ENCODE measurements at regions not wholly inside any gene's neighbourhood (a gene's known extent, or its start where the extent isn't known, plus 50 kb on each side); places are given as distances from the start of the nearest gene placed in this dataset.

GRCh38 chr10:88127766-88128165, 264.3 kb downstream of the PTEN start:
- no peak for TF ChIP-seq PAX5 (IDR thresholded peaks at IDR 0.05; ENCODE audit: insufficient read depth, low read length, severe bottlenecking)
- no peak for TF ChIP-seq POLR2A (IDR thresholded peaks at IDR 0.05; ENCODE audit: low read depth, low read length)
- TF ChIP-seq SPI1 (IDR thresholded peaks at IDR 0.05; ENCODE audit: low read depth, low read length) = no peak
- TF ChIP-seq POLR2AphosphoS5 (IDR thresholded peaks at IDR 0.05; ENCODE audit: low read depth, low read length) = no peak
- TF ChIP-seq POU2F2 (IDR thresholded peaks at IDR 0.05; ENCODE audit: low read depth, low read length) = no peak
- no peak for TF ChIP-seq TAF1 (IDR thresholded peaks at IDR 0.05; ENCODE audit: low read depth, low read length)
- DNase-seq (ENCODE audit: insufficient read length, low spot score) (no peak), FAIRE-seq (no peak)

DNA sequence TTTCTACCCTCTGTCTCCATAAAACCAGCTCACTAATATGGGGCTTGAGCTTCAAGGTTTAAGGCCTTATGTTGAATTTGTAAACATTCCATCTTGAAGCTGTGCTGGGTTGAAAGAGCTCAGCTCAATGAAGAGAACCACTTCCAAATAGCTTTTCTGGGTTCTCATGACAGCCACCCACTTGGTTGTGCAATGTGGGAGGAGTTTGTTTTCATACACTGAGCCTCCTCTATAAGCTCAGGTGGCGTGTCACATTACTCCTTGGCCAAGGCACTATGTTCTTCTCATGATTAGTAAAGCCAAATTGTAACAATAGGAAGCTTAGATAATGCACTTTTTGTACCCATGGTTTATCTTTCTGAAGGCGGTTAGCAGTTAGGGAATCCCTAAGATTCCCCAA, 265.6 kb downstream of the PTEN start:
- FAIRE-seq (no peak), DNase-seq (ENCODE audit: insufficient read length, low spot score) (no peak)
- TF ChIP-seq SPI1 (IDR thresholded peaks at IDR 0.05; ENCODE audit: low read depth, low read length) (no peak), TAF1 (IDR thresholded peaks at IDR 0.05; ENCODE audit: low read depth, low read length) (no peak), POLR2AphosphoS5 (IDR thresholded peaks at IDR 0.05; ENCODE audit: low read depth, low read length) (no peak), PAX5 (IDR thresholded peaks at IDR 0.05; ENCODE audit: insufficient read depth, low read length, severe bottlenecking) (no peak), POLR2A (IDR thresholded peaks at IDR 0.05; ENCODE audit: low read depth, low read length) (no peak), POU2F2 (IDR thresholded peaks at IDR 0.05; ENCODE audit: low read depth, low read length) (no peak)

- no peak for TF ChIP-seq TAF1 (IDR thresholded peaks at IDR 0.05; ENCODE audit: low read depth, low read length)
- TF ChIP-seq SPI1 (IDR thresholded peaks at IDR 0.05; ENCODE audit: low read depth, low read length) = no peak
- TF ChIP-seq POLR2AphosphoS5 (IDR thresholded peaks at IDR 0.05; ENCODE audit: low read depth, low read length) = no peak
- no peak for TF ChIP-seq POLR2A (IDR thresholded peaks at IDR 0.05; ENCODE audit: low read depth, low read length)
- TF ChIP-seq POU2F2 (IDR thresholded peaks at IDR 0.05; ENCODE audit: low read depth, low read length) = no peak
- no peak for TF ChIP-seq PAX5 (IDR thresholded peaks at IDR 0.05; ENCODE audit: insufficient read depth, low read length, severe bottlenecking)
- FAIRE-seq (no peak), DNase-seq (ENCODE audit: insufficient read length, low spot score) (no peak)
Measured at GRCh38 chr10:88130912-88131311, 267.5 kb downstream of the PTEN start.

DNA sequence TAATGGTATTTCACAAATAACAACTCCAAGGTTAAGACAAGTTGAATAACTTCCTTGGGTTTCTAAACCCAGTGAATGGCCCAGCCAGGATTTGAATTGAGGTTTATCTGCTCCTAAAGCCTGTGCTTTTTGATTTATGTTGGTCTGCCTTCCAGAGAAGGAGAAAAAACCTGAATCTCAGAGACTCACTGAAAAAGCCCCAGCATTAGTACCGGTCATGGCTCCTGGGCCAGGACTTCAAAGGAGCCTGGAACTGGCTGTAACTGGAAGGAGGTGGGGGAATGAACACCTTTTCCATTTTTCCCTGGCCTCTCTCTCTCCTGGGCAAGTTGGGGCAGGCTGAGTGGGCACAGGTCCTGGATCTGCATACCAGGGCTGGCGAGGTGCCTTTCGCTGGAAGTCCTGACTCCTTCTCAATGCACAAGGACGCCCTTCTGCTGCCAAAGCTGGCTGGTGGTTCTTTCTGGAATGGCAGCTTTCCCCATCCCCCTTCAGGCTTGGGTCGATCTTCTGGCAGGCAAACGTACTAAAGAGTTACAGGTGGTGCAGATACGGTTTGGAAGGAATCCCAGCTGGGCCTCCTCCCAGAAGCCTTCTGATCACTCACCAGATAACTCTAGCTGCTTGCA, 268.2 kb downstream of the PTEN start:
- FAIRE-seq = no peak
- TF ChIP-seq PAX5 (IDR thresholded peaks at IDR 0.05; ENCODE audit: insufficient read depth, low read length, severe bottlenecking) (no peak), SPI1 (IDR thresholded peaks at IDR 0.05; ENCODE audit: low read depth, low read length) (no peak), TAF1 (IDR thresholded peaks at IDR 0.05; ENCODE audit: low read depth, low read length) (no peak), POLR2A (IDR thresholded peaks at IDR 0.05; ENCODE audit: low read depth, low read length) (no peak), POLR2AphosphoS5 (IDR thresholded peaks at IDR 0.05; ENCODE audit: low read depth, low read length) (no peak), POU2F2 (IDR thresholded peaks at IDR 0.05; ENCODE audit: low read depth, low read length) (no peak)
- DNase-seq (ENCODE audit: insufficient read length, low spot score) = no peak

DNA sequence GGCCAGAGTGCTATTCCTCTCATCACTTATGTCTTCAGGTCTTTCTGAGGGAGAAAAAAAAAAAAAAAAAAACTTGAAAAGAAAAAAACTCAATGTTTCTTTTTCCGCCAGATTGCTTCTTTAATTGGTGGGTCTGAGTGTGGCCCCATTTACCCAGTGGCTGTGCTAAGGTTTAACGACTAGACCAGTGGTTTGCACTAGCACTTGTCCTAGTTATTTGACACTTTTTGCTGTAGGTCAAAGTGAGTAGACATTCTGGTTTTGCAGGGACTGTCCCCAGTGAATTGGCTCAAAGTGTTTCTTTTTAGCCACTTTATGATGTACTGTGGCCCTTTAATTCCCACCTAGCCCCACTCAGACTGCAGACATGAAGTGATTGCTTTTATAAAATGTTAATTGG, 273.3 kb downstream of the PTEN start:
- DNase-seq (ENCODE audit: insufficient read length, low spot score) (no peak), FAIRE-seq (peak; percentile 86)
- TF ChIP-seq POLR2AphosphoS5 (IDR thresholded peaks at IDR 0.05; ENCODE audit: low read depth, low read length) (no peak), POU2F2 (IDR thresholded peaks at IDR 0.05; ENCODE audit: low read depth, low read length) (no peak)

- peak; percentile 29 for DNase-seq (ENCODE audit: insufficient read length, low spot score)
- FAIRE-seq = peak; percentile 90
- no peak for TF ChIP-seq POLR2A (IDR thresholded peaks at IDR 0.05; ENCODE audit: low read depth, low read length)
- no peak for TF ChIP-seq TAF1 (IDR thresholded peaks at IDR 0.05; ENCODE audit: low read depth, low read length)
- no peak for TF ChIP-seq PAX5 (IDR thresholded peaks at IDR 0.05; ENCODE audit: insufficient read depth, low read length, severe bottlenecking)
- TF ChIP-seq POU2F2 (IDR thresholded peaks at IDR 0.05; ENCODE audit: low read depth, low read length) = no peak
- TF ChIP-seq POLR2AphosphoS5 (IDR thresholded peaks at IDR 0.05; ENCODE audit: low read depth, low read length) = no peak
- no peak for TF ChIP-seq SPI1 (IDR thresholded peaks at IDR 0.05; ENCODE audit: low read depth, low read length)
Measured at GRCh38 chr10:88138319-88138848, 275.0 kb downstream of the PTEN start.

- TF ChIP-seq POU2F2 (IDR thresholded peaks at IDR 0.05; ENCODE audit: low read depth, low read length) (no peak), TAF1 (IDR thresholded peaks at IDR 0.05; ENCODE audit: low read depth, low read length) (no peak), POLR2A (IDR thresholded peaks at IDR 0.05; ENCODE audit: low read depth, low read length) (no peak), POLR2AphosphoS5 (IDR thresholded peaks at IDR 0.05; ENCODE audit: low read depth, low read length) (no peak), PAX5 (IDR thresholded peaks at IDR 0.05; ENCODE audit: insufficient read depth, low read length, severe bottlenecking) (no peak)
- FAIRE-seq = no peak
- DNase-seq (ENCODE audit: insufficient read length, low spot score) = no peak
Measured at GRCh38 chr10:88147000-88147798, 283.8 kb downstream of the PTEN start.

DNA sequence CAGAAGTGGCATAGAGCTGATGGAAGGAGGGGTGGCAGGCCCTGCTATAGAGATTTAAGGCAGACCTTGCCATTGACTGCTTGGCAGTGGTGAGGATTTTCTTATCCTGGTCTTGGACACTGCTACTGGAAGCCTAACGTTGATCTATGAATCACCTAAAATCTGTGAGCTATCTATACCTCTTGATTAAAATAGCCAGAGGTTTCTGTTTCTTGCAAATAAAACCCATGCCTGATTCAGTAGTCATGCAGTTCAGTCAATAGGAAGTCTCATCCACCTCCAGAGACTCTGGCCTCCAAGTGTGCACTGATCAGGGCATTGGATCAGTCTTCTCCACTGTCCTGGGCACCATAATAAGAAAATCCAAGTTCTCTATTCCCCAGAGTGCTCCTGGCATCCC, 286.5 kb downstream of the PTEN start:
- DNase-seq (ENCODE audit: insufficient read length, low spot score) = no peak
- no peak for FAIRE-seq
- TF ChIP-seq POLR2AphosphoS5 (IDR thresholded peaks at IDR 0.05; ENCODE audit: low read depth, low read length) (no peak), PAX5 (IDR thresholded peaks at IDR 0.05; ENCODE audit: insufficient read depth, low read length, severe bottlenecking) (no peak), POLR2A (IDR thresholded peaks at IDR 0.05; ENCODE audit: low read depth, low read length) (no peak), SPI1 (IDR thresholded peaks at IDR 0.05; ENCODE audit: low read depth, low read length) (no peak), POU2F2 (IDR thresholded peaks at IDR 0.05; ENCODE audit: low read depth, low read length) (no peak), TAF1 (IDR thresholded peaks at IDR 0.05; ENCODE audit: low read depth, low read length) (no peak)

DNA sequence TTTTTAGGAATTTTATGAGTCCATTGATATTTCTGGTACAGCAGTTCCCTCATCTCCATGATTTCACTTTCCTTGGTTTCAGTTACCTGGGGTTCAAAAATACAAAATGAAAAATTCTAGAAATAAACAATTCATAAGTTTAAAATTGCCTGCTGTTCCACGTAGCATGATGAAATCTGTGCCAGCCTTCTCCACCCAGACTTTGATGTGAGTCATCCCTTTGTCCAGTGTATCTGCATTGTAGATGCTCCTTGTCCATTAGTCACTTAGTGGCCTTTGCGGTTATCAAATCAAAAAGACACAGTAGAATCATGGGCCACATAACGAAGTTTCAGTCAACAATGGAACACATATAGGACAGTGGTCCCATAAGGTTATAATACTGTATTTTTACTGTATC, 286.9 kb downstream of the PTEN start:
- FAIRE-seq (no peak), DNase-seq (ENCODE audit: insufficient read length, low spot score) (no peak)
- TF ChIP-seq TAF1 (IDR thresholded peaks at IDR 0.05; ENCODE audit: low read depth, low read length) (no peak), POLR2A (IDR thresholded peaks at IDR 0.05; ENCODE audit: low read depth, low read length) (no peak), SPI1 (IDR thresholded peaks at IDR 0.05; ENCODE audit: low read depth, low read length) (no peak), POU2F2 (IDR thresholded peaks at IDR 0.05; ENCODE audit: low read depth, low read length) (no peak), POLR2AphosphoS5 (IDR thresholded peaks at IDR 0.05; ENCODE audit: low read depth, low read length) (no peak), PAX5 (IDR thresholded peaks at IDR 0.05; ENCODE audit: insufficient read depth, low read length, severe bottlenecking) (no peak)

Data from GM12891 (cell line).